ENCODE measurements at regions not wholly inside any gene's neighbourhood (a gene's known extent, or its start where the extent isn't known, plus 50 kb on each side); places are given as distances from the start of the nearest gene placed in this dataset.

DNA sequence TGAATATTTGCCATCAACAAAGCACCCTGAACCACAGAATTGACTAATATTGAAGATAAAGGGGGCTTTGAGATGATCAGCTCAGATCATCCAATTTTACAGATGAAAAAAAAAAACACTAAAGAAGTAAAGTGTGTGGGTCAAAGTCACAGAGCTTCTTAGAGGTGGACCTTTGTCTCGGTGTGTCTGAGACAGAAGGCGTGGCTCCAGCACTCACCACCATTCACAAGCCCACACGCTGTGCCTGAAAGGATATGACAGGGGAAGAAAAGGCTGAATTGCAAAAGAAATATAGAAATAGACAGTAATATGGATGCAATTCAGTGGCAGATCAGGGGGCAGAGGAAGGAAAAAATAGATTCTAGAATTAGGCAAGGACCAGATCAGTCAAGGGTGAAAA is 114.9 kb upstream of the PLXNA4 start:
- Mint-ChIP-seq H3K27me3 (ENCODE audit: low read depth, unreplicated experiment) (peaks cover 21% of the 10 kb centered on the region), H3K27ac (ENCODE audit: unreplicated experiment) (no peak overlapping the region), H3K4me1 (ENCODE audit: low read depth, unreplicated experiment) (no peaks in the 10 kb centered on the region), H3K36me3 (ENCODE audit: low read depth, unreplicated experiment) (no peaks in the 10 kb centered on the region), H3K9me3 (ENCODE audit: unreplicated experiment) (no peaks in the 10 kb centered on the region), H3K4me3 (ENCODE audit: unreplicated experiment) (no peak overlapping the region)
- Histone ChIP-seq H2AFZ (ENCODE audit: low read depth, low read length) (no peak overlapping the region), H3K27me3 (ENCODE audit: insufficient read depth, low read length) (peaks cover 7% of the 10 kb centered on the region), H3K79me2 (ENCODE audit: insufficient read depth, low read length) (no peaks in the 10 kb centered on the region), H3K4me3 (ENCODE audit: insufficient read depth, low read depth, low read length) (no peak overlapping the region), H3K9ac (ENCODE audit: low read length) (no peak overlapping the region), H3K9me3 (ENCODE audit: insufficient read depth, low read depth, low read length) (no peaks in the 10 kb centered on the region), H3K4me2 (ENCODE audit: low read length) (no peak overlapping the region), H3K4me1 (ENCODE audit: insufficient read depth, low read length) (no peaks in the 10 kb centered on the region), H3K27ac (ENCODE audit: low read depth, low read length) (no peak overlapping the region), H3K36me3 (ENCODE audit: insufficient read depth, low read length) (no peaks in the 10 kb centered on the region), H4K20me1 (ENCODE audit: insufficient read depth, low read length) (no peaks in the 10 kb centered on the region)
- DNase-seq (ENCODE audit: low read depth) (no peak), FAIRE-seq (no peak)
- TF ChIP-seq EZH2 (IDR thresholded peaks at IDR 0.05; ENCODE audit: insufficient read depth, low read length) = no peak
- TF ChIP-seq, protein P1, sequence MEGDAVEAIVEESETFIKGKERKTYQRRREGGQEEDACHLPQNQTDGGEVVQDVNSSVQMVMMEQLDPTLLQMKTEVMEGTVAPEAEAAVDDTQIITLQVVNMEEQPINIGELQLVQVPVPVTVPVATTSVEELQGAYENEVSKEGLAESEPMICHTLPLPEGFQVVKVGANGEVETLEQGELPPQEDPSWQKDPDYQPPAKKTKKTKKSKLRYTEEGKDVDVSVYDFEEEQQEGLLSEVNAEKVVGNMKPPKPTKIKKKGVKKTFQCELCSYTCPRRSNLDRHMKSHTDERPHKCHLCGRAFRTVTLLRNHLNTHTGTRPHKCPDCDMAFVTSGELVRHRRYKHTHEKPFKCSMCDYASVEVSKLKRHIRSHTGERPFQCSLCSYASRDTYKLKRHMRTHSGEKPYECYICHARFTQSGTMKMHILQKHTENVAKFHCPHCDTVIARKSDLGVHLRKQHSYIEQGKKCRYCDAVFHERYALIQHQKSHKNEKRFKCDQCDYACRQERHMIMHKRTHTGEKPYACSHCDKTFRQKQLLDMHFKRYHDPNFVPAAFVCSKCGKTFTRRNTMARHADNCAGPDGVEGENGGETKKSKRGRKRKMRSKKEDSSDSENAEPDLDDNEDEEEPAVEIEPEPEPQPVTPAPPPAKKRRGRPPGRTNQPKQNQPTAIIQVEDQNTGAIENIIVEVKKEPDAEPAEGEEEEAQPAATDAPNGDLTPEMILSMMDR (IDR thresholded peaks at IDR 0.05; ENCODE audit: insufficient read depth, low read depth, low read length) = no peak

DNA sequence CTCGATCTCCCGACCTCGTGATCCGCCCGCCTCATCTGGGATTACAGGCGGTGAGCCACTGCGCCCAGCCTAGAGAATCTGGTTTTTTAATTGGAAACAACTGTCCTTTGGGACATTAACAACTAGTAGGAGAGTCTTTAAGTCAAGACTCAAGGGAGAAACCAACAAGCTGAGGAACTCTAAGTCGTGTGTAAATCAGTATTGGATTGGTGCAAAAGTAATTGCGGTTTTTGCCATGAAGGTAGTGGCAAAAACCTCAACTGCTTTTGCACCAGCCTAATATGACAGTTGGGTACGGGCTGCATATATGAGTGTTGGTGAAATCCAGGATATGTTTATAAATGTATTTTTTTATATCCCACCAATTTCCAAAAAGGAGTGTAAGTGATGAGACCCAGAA is 113.9 kb upstream of the PLXNA4 start:
- TF ChIP-seq, protein P1 (IDR thresholded peaks at IDR 0.05; ENCODE audit: insufficient read depth, low read depth, low read length) = no peak
- no peak for TF ChIP-seq EZH2 (IDR thresholded peaks at IDR 0.05; ENCODE audit: insufficient read depth, low read length)
- Mint-ChIP-seq H3K4me1 (ENCODE audit: low read depth, unreplicated experiment) (no peaks in the 10 kb centered on the region), H3K36me3 (ENCODE audit: low read depth, unreplicated experiment) (no peaks in the 10 kb centered on the region), H3K4me3 (ENCODE audit: unreplicated experiment) (no peak overlapping the region), H3K9me3 (ENCODE audit: unreplicated experiment) (no peaks in the 10 kb centered on the region), H3K27me3 (ENCODE audit: low read depth, unreplicated experiment) (peaks cover 26% of the 10 kb centered on the region), H3K27ac (ENCODE audit: unreplicated experiment) (no peak overlapping the region)
- H3K9ac ChIP-seq (ENCODE audit: low read length) = no peak overlapping the region
- H3K79me2 ChIP-seq (ENCODE audit: insufficient read depth, low read length) = no peaks in the 10 kb centered on the region
- H4K20me1 ChIP-seq (ENCODE audit: insufficient read depth, low read length) = no peaks in the 10 kb centered on the region
- DNase-seq (ENCODE audit: low read depth) = no peak
- no peak for FAIRE-seq
- H3K4me2 ChIP-seq (ENCODE audit: low read length) = no peak overlapping the region
- no peaks in the 10 kb centered on the region for H3K4me1 ChIP-seq (ENCODE audit: insufficient read depth, low read length)
- H3K4me3 ChIP-seq (ENCODE audit: insufficient read depth, low read depth, low read length) = no peak overlapping the region
- H3K27ac ChIP-seq (ENCODE audit: low read depth, low read length) = no peak overlapping the region
- H2AFZ ChIP-seq (ENCODE audit: low read depth, low read length) = no peak overlapping the region
- no peaks in the 10 kb centered on the region for H3K36me3 ChIP-seq (ENCODE audit: insufficient read depth, low read length)
- H3K9me3 ChIP-seq (ENCODE audit: insufficient read depth, low read depth, low read length) = no peaks in the 10 kb centered on the region
- peaks cover 6% of the 10 kb centered on the region for H3K27me3 ChIP-seq (ENCODE audit: insufficient read depth, low read length)

DNA sequence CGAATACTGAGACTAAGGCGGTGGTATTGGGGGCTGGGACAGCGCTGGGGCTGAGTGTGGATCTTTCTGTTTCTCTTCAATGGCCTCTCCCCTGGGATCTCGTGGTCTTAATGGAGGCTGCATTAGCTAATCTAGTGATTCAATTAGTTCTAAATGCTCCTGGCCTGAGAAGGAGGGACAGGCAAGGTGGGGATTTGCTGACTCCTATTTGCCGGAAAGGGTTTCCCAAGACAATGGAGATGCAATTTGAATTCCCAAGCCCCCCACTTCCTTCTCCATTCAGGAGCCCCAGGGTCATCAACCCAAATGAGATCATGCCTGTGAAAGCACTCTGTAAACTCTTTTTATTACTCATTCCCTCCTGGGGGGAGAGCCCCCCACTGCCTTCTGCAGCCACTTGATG is 111.7 kb upstream of the PLXNA4 start:
- Histone ChIP-seq H2AFZ (ENCODE audit: low read depth, low read length) (no peak overlapping the region), H3K9me3 (ENCODE audit: insufficient read depth, low read depth, low read length) (no peaks in the 10 kb centered on the region), H4K20me1 (ENCODE audit: insufficient read depth, low read length) (no peaks in the 10 kb centered on the region), H3K4me3 (ENCODE audit: insufficient read depth, low read depth, low read length) (no peak overlapping the region), H3K9ac (ENCODE audit: low read length) (no peak overlapping the region), H3K4me2 (ENCODE audit: low read length) (no peak overlapping the region), H3K79me2 (ENCODE audit: insufficient read depth, low read length) (no peaks in the 10 kb centered on the region), H3K27ac (ENCODE audit: low read depth, low read length) (no peak overlapping the region), H3K36me3 (ENCODE audit: insufficient read depth, low read length) (no peaks in the 10 kb centered on the region), H3K4me1 (ENCODE audit: insufficient read depth, low read length) (no peaks in the 10 kb centered on the region), H3K27me3 (ENCODE audit: insufficient read depth, low read length) (peaks cover 6% of the 10 kb centered on the region)
- DNase-seq (ENCODE audit: low read depth) = no peak
- Mint-ChIP-seq H3K9me3 (ENCODE audit: unreplicated experiment) (peaks cover 4% of the 10 kb centered on the region), H3K4me1 (ENCODE audit: low read depth, unreplicated experiment) (no peaks in the 10 kb centered on the region), H3K27me3 (ENCODE audit: low read depth, unreplicated experiment) (peaks cover 24% of the 10 kb centered on the region), H3K27ac (ENCODE audit: unreplicated experiment) (no peak overlapping the region), H3K36me3 (ENCODE audit: low read depth, unreplicated experiment) (peaks cover 2% of the 10 kb centered on the region), H3K4me3 (ENCODE audit: unreplicated experiment) (no peak overlapping the region)
- no peak for FAIRE-seq
- no peak for TF ChIP-seq EZH2 (IDR thresholded peaks at IDR 0.05; ENCODE audit: insufficient read depth, low read length)
- TF ChIP-seq, protein P1 (IDR thresholded peaks at IDR 0.05; ENCODE audit: insufficient read depth, low read depth, low read length) = no peak

All from astrocyte (in vitro differentiated cells and primary cell).